Astrocyte (in vitro differentiated cells and primary cell): ENCODE measurements at regions not wholly inside any gene's neighbourhood (a gene's known extent, or its start where the extent isn't known, plus 50 kb on each side); places are given as distances from the start of the nearest gene placed in this dataset.
"Not testable (repeated sequence)": the region's sequence is repeated elsewhere in the genome, so short reads cannot be mapped to it uniquely, and the experiment has no call there.

Source experiments
- CTCF ChIP-seq: IDR thresholded peaks from 2 replicates; pipeline ENCODE4 v1.5.1; 2011; ENCODE audit warnings: low read depth, mild to moderate bottlenecking, inconsistent platforms, low read length, moderate library complexity; ENCODE audit not compliant: insufficient read depth
- EZH2 ChIP-seq: IDR thresholded peaks from 2 replicates; pipeline ENCODE4 v1.6.1; 2012; ENCODE audit warnings: mild to moderate bottlenecking, low read length, inconsistent platforms; ENCODE audit not compliant: insufficient read depth

GRCh38 chr1:143496526-143497373 is 475.0 kb downstream of the FAM72C start:
- TF ChIP-seq CTCF, EZH2: not testable (repeated sequence)
